Endothelial cell of umbilical vein (primary cell): ENCODE measurements at regions not wholly inside any gene's neighbourhood (a gene's known extent, or its start where the extent isn't known, plus 50 kb on each side); places are given as distances from the start of the nearest gene placed in this dataset.

Experiments
- CTCF ChIP-seq, 2 donors: IDR thresholded peaks; 1 replicate in 1 of 2; 2 replicates in 1 of 2; pipeline ENCODE4 v1.5.1; 2011; ENCODE audit warnings: low read length in 2 of 2, mild to moderate bottlenecking in 2 of 2, moderate library complexity in 2 of 2, control low read depth in 1 of 2, inconsistent platforms in 1 of 2, low read depth in 1 of 2; ENCODE audit not compliant: insufficient read depth in 1 of 2; ENCODE audit errors: extremely low read depth in 1 of 2
- EZH2 ChIP-seq: IDR thresholded peaks from 2 replicates; pipeline ENCODE4 v1.6.1; 2012; ENCODE audit warnings: borderline replicate concordance, low read depth, mild to moderate bottlenecking, moderate library complexity, low read length, inconsistent platforms; ENCODE audit not compliant: severe bottlenecking
- FOS ChIP-seq: IDR thresholded peaks from 2 replicates; pipeline ENCODE4 v1.6.1; 2011; ENCODE audit warnings: mild to moderate bottlenecking, low read length, moderate library complexity, borderline replicate concordance; ENCODE audit not compliant: insufficient read depth
- GATA2 ChIP-seq: IDR thresholded peaks from 2 replicates; pipeline ENCODE4 v1.7.0; 2011; ENCODE audit warnings: low read depth, mild to moderate bottlenecking, moderate library complexity, mixed read lengths, low read length; ENCODE audit not compliant: insufficient read length, insufficient read depth
- JUN ChIP-seq: IDR thresholded peaks from 2 replicates; pipeline ENCODE4 v1.6.1; 2011; ENCODE audit warnings: borderline replicate concordance, low read depth; ENCODE audit not compliant: insufficient read length, insufficient read depth
- MAX ChIP-seq: IDR thresholded peaks from 2 replicates; pipeline ENCODE4 v1.6.1; 2011; ENCODE audit not compliant: insufficient read depth, insufficient read length
- MYC ChIP-seq: IDR thresholded peaks from one replicate; pipeline ENCODE4 v1.6.1; 2011; ENCODE audit warnings: mild to moderate bottlenecking, low read depth, low read length
- POLR2A ChIP-seq: IDR thresholded peaks from 2 replicates; pipeline ENCODE4 v1.6.1; 2012; ENCODE audit warnings: low read depth, mild to moderate bottlenecking, control low read depth, low read length
- POLR2AphosphoS5 ChIP-seq: IDR thresholded peaks from 2 replicates; pipeline ENCODE4 v1.6.1; 2012; ENCODE audit warnings: low read depth, mild to moderate bottlenecking, control low read depth, low read length, moderate library complexity; ENCODE audit not compliant: insufficient read depth

GRCh38 chr12:116654226-116654743 lies 83.6 kb downstream of the SPRING1 start:
- TF ChIP-seq CTCF (IDR thresholded peaks at IDR 0.05; ENCODE audit: extremely low read depth in 1 of 2, insufficient read depth in 1 of 2, low read depth in 1 of 2, low read length in 2 of 2) (no peak), EZH2 (no peak), POLR2A (no peak), JUN (no peak), POLR2AphosphoS5 (no peak), MYC (no peak), GATA2 (no peak), MAX (no peak), FOS (no peak)
